Smooth muscle cell (in vitro differentiated cells): ENCODE measurements at regions not wholly inside any gene's neighbourhood (a gene's known extent, or its start where the extent isn't known, plus 50 kb on each side); places are given as distances from the start of the nearest gene placed in this dataset.

Source experiments
- DNase-seq: peaks from one replicate; lab custom pipeline; 2025; ENCODE audit not compliant: unreplicated experiment; lab: John Stamatoyannopoulos, UW
- H2AFZ ChIP-seq: fragments of 200-600 bp; sonication (generic); 2 replicates; pipeline ENCODE4 v1.6.0; 2016; ENCODE audit warnings: antibody characterized with exemption, low read depth, mild to moderate bottlenecking
- H3F3A ChIP-seq: fragments of 200-600 bp; sonication (generic); 2 replicates; pipeline ENCODE4 v1.6.0; 2017; ENCODE audit warnings: antibody characterized with exemption, low read depth
- H3K27ac ChIP-seq: fragments of 200-600 bp; sonication (generic); 2 replicates; pipeline ENCODE4 v1.5.1; 2016; ENCODE audit warnings: low read depth, mild to moderate bottlenecking
- H3K27me3 ChIP-seq: fragments of 200-600 bp; sonication (generic); 2 replicates; pipeline ENCODE4 v1.6.1; 2016; ENCODE audit warnings: low read depth, mild to moderate bottlenecking
- H3K36me3 ChIP-seq: fragments of 200-600 bp; sonication (generic); 2 replicates; pipeline ENCODE4 v1.5.1; 2016; ENCODE audit warnings: low read depth
- H3K4me1 ChIP-seq: fragments of 200-600 bp; sonication (generic); 2 replicates; pipeline ENCODE4 v1.5.1; 2016; ENCODE audit warnings: low read depth
- H3K4me2 ChIP-seq: fragments of 200-600 bp; sonication (generic); 2 replicates; pipeline ENCODE4 v1.6.0; 2016; ENCODE audit warnings: mild to moderate bottlenecking
- H3K4me3 ChIP-seq: fragments of 200-600 bp; sonication (generic); 2 replicates; pipeline ENCODE4 v1.5.1; 2016; ENCODE audit warnings: mild to moderate bottlenecking
- H3K79me2 ChIP-seq: fragments of 200-600 bp; sonication (generic); 2 replicates; pipeline ENCODE4 v1.6.0; 2016; ENCODE audit warnings: low read depth, mild to moderate bottlenecking
- H3K9ac ChIP-seq: fragments of 200-600 bp; sonication (generic); 2 replicates; pipeline ENCODE4 v1.6.0; 2016; ENCODE audit warnings: low read depth
- H3K9me3 ChIP-seq: fragments of 200-600 bp; sonication (generic); replicated peaks from 2 replicates; pipeline ENCODE4 v1.5.1; 2016; ENCODE audit warnings: low read depth
- H4K20me1 ChIP-seq: fragments of 200-600 bp; sonication (generic); 2 replicates; pipeline ENCODE4 v1.6.0; 2016; ENCODE audit warnings: low read depth
- WGBS: methylation state at CpG from one replicate; pipeline ENCODE4 v1.1.7; 2016; ENCODE audit warnings: low lambda C conversion rate; 5-methylcytosine and 5-hydroxymethylcytosine counted together
- TF ChIP-seq, protein P1 (sequence below): fragments of 200-600 bp; sonication (generic); IDR thresholded peaks from 2 replicates; pipeline ENCODE4 v1.5.1; 2017; ENCODE audit warnings: borderline replicate concordance, mild to moderate bottlenecking, antibody characterized with exemption; ENCODE audit not compliant: insufficient read depth, poor library complexity, severe bottlenecking

DNA sequence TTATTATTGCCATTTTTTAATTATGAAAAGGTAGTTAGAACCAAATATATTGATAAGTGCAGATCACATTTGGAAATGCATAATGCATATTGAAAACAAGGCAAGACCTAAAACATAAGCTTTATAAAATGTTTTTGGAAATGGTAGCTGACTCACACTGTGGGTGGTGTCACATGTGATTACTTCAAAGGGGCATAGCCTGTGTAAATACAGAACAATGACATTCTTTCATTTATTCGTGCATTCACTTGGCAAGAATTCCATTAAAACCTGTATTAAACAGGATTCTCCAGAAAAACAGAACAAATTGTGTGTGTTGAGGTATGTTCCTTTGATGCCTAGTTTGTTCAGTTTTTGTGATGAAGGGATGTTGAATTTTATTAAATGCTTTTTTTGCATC, 427.3 kb upstream of the ST6GAL2 start:
- Histone ChIP-seq H3K4me3 (no peak overlapping the region), H3K4me2 (no peak overlapping the region), H3K9me3 (no peaks in the 10 kb centered on the region), H3F3A (no peaks in the 10 kb centered on the region), H3K4me1 (no peaks in the 10 kb centered on the region), H3K79me2 (no peaks in the 10 kb centered on the region), H3K27ac (no peak overlapping the region), H3K36me3 (no peaks in the 10 kb centered on the region), H2AFZ (no peak overlapping the region), H4K20me1 (no peaks in the 10 kb centered on the region), H3K9ac (no peak overlapping the region), H3K27me3 (no peaks in the 10 kb centered on the region)
- no peak for DNase-seq
- TF ChIP-seq, protein P1, sequence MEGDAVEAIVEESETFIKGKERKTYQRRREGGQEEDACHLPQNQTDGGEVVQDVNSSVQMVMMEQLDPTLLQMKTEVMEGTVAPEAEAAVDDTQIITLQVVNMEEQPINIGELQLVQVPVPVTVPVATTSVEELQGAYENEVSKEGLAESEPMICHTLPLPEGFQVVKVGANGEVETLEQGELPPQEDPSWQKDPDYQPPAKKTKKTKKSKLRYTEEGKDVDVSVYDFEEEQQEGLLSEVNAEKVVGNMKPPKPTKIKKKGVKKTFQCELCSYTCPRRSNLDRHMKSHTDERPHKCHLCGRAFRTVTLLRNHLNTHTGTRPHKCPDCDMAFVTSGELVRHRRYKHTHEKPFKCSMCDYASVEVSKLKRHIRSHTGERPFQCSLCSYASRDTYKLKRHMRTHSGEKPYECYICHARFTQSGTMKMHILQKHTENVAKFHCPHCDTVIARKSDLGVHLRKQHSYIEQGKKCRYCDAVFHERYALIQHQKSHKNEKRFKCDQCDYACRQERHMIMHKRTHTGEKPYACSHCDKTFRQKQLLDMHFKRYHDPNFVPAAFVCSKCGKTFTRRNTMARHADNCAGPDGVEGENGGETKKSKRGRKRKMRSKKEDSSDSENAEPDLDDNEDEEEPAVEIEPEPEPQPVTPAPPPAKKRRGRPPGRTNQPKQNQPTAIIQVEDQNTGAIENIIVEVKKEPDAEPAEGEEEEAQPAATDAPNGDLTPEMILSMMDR, result no peak
- WGBS, result 32% methylated on average over 1 of the region's 1 CpG

DNA sequence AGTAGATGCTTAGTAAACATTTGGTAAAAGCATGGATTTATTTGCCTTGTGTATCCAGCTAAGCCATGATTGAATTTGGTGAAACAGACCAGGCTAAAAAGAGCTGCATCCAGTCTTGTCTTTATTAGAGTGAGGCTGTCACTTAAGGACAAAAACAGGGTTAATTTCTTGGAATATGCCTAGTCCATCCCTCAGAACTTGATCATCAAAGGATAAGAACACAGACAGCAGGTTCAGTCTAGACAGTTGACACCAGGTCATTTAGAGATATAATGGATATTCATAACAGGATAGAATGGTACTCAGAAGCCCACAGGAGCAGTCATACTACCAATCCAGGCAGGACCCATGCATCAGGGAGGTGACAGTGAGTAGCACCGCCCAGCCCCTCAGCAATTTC, 434.9 kb upstream of the ST6GAL2 start:
- Histone ChIP-seq H3K4me1 (peaks cover 2% of the 10 kb centered on the region), H3K9ac (no peak overlapping the region), H3K4me2 (no peak overlapping the region), H4K20me1 (no peaks in the 10 kb centered on the region), H3K36me3 (no peaks in the 10 kb centered on the region), H3K27ac (no peak overlapping the region), H3K4me3 (no peak overlapping the region), H3F3A (peaks cover 14% of the 10 kb centered on the region), H2AFZ (no peak overlapping the region), H3K79me2 (no peaks in the 10 kb centered on the region), H3K27me3 (no peaks in the 10 kb centered on the region), H3K9me3 (no peaks in the 10 kb centered on the region)
- DNase-seq, result no peak
- TF ChIP-seq, protein P1, result no peak
- WGBS, result 96% methylated on average over 1 of the region's 1 CpG

DNA sequence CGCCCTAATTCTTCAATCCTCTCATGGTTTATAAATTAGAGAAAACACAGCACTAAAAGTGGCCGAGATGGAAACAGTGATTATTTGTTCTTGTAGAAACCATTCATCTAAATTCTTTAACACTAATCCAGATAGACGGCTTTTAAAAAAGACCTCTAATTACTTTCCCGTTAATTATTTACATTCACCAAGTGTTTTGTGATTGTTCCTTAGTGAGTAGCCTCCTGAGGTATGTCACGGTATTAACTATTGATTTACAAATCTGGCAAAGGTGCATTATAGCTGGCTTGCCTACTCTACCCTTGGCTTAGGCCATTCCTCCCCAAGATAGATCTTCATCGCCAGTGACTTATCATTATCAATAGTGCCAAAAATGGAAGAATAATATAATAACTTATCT, 436.4 kb upstream of the ST6GAL2 start:
- Histone ChIP-seq H3K9me3 (no peaks in the 10 kb centered on the region), H3K4me1 (peaks cover 3% of the 10 kb centered on the region), H3K4me3 (no peak overlapping the region), H3F3A (peaks cover 28% of the 10 kb centered on the region), H3K4me2 (no peak overlapping the region), H3K27me3 (no peaks in the 10 kb centered on the region), H2AFZ (no peak overlapping the region), H3K27ac (no peak overlapping the region), H3K9ac (no peak overlapping the region), H3K36me3 (no peaks in the 10 kb centered on the region), H4K20me1 (no peaks in the 10 kb centered on the region), H3K79me2 (no peaks in the 10 kb centered on the region)
- 90% methylated on average over 6 of the region's 6 CpGs for whole genome bisulfite sequencing
- no peak for DNase-seq
- TF ChIP-seq, protein P1, result no peak

DNA sequence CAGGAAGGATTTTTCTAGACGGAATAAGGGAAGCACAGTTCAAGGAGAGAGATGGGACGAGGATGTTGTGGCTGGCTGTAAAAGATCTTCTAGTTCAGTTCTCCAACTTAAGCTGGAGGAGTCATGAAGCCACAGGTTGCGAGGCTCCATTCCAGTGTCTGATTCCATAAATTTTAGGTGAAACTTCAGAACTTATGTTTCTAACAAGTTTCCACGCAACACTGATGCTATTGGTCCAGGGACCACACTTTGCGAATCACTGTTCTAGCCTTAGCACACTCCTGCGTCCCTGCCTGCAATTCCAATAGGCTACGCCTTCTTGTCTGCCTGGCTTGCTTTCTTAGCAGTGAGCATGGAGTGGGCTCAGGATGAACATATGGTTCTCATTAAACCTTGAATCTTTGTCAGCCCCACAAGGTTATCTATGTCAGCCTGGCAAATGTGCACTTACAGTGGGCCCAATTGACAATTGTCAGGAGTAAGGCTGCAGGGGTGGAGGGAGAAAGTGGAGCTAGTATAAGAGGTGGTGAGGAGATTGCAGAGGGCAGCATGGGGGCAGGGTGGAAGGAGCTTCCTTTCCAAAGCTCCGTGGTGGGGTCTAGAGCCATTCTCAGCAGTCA, 438.1 kb upstream of the ST6GAL2 start:
- Histone ChIP-seq H3K27me3 (no peaks in the 10 kb centered on the region), H2AFZ (no peak overlapping the region), H3K4me2 (no peak overlapping the region), H3K9me3 (no peaks in the 10 kb centered on the region), H3K27ac (no peak overlapping the region), H3K9ac (no peak overlapping the region), H3F3A (peaks cover 28% of the 10 kb centered on the region), H3K79me2 (no peaks in the 10 kb centered on the region), H3K36me3 (peaks cover 3% of the 10 kb centered on the region), H3K4me3 (no peak overlapping the region), H3K4me1 (peaks cover 3% of the 10 kb centered on the region), H4K20me1 (no peaks in the 10 kb centered on the region)
- no peak for DNase-seq
- TF ChIP-seq, protein P1, result no peak
- 72% methylated on average over 8 of the region's 8 CpGs for WGBS
